HG02678 (cell line): ENCODE measurements at regions not wholly inside any gene's neighbourhood (a gene's known extent, or its start where the extent isn't known, plus 50 kb on each side); places are given as distances from the start of the nearest gene placed in this dataset.

Experiments used
- ATAC-seq: cut with Tn5 transposase; IDR thresholded peaks from one replicate; pipeline ENCODE4 v1.9.1; 2021; ENCODE audit warnings: mild to moderate bottlenecking, moderate library complexity; ENCODE audit not compliant: unreplicated experiment

DNA sequence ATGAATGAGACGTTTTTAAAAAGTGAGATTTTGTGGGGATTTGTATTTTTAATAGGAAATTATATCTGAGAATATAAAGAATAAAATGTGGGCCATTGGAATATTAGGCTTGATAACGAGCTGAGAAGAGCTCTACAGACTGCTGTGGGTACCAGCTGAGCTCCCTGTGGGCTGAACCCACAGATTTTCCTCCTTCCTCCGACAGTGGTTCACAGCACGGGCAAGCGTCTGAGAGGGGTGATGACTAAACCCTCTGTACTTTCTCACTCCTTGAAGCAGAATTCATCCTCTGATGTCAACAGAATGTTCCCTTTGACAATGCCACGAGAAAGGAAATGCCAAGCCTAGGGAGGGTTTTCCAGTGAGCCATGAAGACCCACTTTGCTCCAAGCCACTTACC, 102.7 kb upstream of the AJAP1 start:
- ATAC-seq = no peak

DNA sequence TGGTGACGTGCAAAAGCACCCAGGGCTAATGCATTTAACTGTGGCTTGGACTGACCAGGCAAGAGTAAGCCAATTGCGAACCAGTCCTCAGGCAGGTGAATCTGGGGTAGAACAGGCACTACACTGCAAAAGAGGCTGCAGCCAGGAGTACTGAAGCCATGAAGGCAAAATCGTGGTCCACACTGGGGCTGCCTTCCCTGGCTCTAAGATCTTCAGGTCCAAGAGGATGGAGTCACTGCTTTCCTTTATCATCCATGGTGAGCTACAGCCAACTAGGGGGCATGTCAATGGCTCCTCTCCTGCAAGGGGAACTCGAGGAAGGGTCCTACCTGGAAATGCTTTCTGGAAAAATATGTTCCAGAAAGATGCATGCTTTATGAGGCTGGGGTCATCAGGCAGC, 100.6 kb upstream of the AJAP1 start:
- ATAC-seq = no peak

DNA sequence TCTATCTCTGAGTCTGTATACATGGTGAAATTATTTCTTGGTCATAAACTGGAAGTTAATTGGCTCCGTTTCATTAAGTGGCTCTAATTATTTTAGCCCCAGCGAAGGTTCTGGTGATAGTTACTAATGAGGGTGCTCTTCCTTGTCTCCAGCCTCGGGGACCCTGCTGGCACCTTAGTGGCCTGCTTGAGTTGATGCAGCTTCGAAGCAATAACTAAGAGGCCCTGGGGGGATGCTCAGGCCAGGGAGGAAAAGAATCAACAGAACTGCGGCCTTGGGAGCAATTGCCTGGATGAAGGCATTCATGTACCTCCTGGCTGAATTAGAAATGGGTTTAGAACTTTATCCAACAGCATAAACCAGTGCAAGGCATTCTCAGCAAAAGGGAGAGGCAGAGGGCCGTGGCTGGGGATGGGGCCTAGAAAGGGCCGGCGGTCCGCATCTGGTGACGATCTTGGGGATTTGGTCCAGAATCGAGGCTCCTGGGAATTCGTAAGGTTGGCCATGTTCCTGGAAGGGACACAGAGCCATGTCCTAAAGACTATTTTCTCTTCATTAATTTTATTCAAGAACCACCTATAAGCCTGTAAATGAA, 100.0 kb upstream of the AJAP1 start:
- ATAC-seq = no peak

DNA sequence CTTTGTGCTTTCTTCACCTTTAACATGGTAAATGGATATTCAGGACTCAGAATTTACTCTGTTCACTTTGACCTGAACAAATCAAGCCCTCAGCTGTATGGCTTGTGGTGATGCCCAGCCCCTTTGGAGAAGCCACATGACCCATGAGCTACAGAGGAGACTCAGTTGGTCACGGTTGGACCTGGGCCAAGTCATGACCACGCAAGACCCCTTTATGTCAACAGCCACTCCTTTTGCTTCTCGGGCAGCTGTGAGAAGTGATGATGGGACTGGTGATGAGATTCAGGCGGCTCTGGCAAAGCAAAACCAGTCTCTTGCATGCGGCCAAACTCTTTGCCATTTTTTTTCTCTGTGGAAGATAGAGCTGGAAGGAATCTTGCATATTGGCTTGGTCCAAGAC, 96.5 kb upstream of the AJAP1 start:
- no peak for ATAC-seq

DNA sequence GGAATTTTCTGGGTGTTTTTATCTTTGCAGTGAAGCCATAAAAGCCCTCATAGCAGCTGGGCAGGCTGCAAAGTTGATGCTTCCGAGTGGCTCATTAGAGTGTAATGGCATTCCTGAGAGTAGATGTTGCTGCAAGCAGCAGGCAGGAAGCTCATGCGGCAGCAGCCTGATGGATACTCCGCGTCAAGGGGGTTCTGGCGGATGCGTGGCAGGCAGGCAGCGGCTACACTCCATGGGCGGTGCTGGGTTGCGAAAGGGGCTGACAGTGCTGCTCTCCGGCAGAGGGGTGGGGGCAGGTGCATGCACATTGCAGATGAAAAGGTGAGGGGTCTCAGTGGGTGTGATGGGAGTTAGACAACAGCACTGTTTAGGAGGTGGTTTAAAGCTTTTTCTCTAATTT, 93.2 kb upstream of the AJAP1 start:
- ATAC-seq = no peak

DNA sequence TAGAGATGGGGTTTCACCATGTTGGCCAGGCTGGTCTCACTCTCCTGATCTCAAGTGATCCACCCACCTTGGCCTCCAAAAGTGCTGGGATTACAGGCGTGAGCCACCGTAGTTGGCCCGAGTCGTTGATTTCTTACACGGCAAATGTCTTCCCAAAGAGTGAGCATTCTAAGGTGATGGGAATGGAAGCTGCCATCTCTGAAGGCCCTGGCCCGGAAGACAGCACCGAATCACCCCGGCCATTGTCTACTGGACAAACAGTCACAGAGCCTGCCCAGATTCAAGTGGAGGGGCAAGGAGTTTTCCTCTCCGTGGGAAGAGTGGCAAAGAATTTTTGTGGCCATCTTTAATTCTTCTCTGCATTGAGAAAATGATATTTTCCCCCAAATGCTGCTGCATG, 92.1 kb upstream of the AJAP1 start:
- no peak for ATAC-seq

DNA sequence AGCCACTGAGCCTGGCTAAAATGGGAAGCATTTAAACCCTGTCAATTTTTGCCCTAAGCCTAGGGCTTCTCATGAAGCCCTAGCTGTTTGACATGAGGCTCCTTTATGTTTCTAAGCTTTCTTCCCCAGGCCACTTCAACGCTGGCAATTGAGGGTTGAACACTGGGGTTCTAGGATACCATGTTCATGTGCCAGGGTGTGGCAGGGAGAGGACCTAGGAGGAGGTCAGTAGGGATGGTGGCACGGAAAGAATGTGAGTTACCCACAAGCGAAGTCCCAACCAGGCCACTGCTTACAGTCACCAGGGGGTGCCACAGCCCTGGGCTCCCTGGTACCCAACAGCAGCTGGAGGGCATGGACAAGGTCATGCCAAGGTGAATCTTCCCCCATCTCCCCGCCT, 90.8 kb upstream of the AJAP1 start:
- no peak for ATAC-seq

DNA sequence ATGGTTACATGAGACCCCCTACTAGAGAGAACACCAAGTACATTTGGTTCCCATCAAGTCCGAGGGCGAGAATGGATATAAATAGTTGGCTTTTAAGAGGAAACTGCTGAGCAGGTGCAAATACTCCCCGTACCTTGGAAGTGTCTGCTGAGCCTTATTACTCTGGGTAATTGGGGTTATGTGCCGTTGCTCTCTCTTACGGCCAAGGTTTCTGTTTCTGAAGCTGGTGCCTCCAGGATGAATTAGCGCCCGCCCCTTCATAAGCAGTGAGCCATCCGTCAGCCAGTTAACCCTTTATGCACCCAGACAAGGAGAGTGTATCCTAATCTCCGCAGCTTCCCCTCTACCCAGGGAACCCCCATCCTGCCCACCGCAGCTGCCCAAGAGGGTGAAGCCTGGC, 90.4 kb upstream of the AJAP1 start:
- no peak for ATAC-seq

DNA sequence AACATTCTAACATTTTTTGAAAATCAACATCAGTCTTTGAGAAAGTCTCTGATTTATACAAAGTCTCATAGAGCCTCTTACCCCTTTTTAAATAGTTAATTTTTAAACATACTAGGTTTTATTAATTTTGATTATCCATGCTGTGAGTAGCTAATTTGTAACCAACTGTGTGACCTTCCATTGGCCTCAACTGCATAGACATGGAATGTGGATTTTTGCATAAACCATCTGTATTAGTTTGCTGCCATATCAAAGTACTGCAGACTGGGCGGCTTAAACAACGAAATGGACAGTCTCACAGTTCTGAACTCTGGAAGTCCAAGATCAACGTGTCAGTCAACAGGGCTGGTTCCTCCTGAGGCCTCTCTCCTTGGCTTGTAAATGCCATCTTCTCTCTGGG, 89.2 kb upstream of the AJAP1 start:
- no peak for ATAC-seq

DNA sequence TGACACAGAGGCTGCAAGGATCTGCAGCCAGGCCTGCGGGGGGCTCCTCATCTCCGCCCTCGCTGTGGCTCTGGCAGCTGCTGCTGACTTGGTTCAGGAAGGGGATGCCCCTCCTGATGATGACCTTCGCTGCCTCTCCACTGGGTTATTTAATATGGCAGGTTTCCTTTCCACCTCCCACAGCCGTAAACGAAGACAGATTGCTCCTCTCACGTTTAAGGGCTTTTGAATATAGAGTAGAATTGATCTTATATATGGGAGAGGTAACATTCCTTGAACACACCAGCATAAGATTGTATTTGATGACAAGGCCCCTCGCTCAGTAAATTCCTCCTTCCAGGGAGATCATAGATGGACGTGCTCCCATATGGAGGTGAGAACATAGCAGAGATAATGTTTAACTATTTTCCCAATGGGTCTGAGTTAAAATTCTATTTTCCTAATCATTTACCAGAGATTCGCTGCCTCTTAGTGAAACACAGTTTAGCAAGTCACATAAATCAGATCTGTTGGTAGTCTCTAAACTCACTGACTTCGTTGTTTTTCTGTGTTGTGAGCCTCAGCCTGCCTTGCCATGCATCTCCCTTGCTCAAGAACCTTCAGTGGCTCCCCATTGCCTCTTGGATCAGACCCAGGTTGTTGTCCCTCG, 88.5 kb upstream of the AJAP1 start:
- ATAC-seq = no peak

DNA sequence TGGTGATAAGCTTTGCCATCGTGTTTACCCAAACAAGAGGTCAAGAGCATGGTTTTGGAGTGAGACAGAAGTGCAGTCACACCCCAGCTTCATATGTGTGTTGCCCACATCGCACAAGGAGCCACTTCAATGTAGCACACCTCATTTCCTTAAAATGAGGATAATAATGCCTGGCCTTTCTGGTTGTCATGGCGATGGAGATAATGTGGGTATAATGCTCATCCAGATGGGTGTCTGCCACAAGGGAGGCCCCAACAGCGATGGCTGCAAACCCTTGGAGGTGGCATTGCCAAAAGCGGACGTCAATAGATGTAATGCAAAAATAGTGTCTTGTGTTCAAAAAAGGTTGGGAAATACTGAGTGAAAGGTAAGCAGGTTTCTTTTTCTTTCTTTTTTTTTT, 83.1 kb upstream of the AJAP1 start:
- no peak for ATAC-seq

DNA sequence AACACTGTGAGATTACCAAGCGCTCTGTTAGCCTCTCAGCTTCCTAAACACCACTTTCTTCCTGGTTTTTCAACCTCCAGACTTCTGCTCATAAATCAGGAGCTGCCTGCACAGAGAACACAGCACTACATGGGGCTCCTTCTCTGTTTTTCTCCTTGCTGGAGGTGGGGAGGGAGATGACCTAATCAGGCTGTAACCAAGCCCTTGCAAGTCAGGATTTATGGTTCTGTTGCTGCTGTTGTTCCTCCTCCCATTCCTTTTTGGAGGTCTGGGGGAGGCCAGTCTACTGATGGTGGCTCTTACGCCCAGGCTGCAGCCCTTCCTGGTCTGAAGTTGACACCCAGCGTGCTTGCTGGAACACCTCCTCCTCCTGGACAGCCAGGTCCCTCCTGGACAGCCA, 80.9 kb upstream of the AJAP1 start:
- no peak for ATAC-seq

DNA sequence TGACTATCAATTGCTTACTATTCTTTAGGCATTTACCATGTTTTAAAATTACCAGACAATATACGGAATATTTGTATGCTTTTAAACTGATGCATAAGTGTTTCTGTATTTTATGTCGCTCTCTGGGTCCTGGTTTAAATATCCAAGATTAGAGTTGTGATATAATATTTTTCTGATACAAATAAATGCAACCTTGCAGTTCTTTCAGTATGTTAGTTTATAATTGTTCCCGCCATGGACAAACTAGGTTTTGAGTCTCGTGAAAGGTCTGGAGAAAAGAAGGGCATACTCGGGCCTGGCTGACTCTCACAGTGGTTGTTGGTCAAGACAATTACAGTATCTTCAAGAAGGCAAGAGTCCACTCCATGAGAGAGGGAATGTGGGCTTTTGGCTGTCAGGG, 72.6 kb upstream of the AJAP1 start:
- ATAC-seq = no peak

DNA sequence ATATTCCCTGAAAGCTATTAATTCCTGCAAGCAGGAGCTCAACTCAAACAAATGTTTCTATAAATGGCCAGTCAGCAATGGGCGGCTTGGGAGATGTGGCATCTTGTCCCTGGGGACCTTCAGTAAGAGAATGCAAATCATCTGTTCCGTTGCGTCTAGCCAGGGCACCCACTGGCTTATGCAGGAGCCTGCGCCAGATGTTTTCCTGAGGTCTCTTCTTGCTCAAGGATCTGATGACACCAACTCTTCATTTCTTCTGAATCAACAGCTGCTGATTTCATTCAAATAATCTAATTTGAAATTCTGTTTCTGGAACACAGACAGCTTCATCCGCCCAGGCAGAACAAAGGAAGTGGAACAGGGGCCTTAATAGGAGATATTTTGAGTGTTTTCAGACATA, 70.0 kb upstream of the AJAP1 start:
- no peak for ATAC-seq

DNA sequence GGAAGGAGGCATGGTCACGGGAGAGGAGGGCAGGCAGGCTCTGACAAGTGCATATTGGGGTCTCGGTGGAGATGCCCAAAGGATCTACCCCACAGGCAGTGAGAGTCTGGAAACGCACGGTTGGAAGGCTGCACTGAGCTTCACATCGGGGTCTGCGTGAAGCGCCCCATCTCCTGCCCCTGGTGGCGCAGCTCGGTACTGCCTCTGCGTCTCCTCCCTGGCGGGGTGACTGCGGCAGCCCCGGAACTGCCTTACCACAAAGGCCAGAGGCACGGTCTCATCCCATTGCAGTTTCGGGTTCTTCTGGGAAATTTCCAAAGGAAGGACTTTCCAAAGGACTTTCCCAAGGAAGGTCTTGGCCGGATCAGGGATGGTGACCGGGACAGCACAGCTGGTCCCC, 69.2 kb upstream of the AJAP1 start:
- ATAC-seq = no peak

DNA sequence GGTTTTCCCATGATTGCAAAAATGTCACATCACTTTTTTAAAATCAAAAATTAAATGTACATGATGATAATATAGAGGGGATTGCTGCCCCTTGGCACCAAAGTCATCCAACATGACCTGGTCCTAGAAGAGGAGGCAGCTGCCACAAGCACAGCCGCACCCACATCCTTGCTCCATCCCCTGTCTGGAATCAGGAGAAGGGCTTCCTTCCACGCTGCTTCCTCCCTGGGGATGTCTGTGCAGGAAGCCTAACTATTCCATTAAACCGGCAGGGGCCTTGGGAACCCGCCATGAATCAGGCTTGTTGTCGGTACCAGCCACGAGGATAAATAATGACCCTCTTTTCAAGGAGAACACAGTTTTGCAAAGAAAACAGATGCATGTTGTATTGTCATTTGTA, 68.7 kb upstream of the AJAP1 start:
- ATAC-seq = no peak

DNA sequence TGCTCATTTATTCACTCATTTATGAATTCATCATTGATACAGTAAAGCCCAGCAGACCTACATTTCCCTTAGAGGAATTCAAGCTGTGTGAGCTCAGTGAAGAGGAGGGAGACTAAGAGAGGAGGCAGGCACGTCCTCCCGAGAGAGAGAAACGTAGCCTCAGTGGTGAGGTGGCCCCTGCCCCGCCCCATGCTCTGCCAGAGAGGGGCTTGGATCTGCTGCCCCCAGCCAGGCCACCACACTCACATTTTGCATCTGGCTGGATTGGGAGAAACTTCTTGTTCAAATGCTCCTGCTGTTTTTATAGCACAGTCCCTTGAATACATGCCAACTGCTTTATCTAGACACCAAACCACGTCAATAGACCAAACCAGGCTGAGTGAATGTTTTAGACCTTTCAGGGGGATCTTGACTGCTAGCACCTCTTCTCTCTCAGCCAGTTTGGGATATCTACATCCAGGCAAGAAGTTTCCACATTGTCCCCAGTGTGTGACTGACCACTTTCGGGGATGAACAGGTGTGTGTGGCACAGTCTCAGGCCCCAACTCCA, 67.7 kb upstream of the AJAP1 start:
- ATAC-seq = no peak

DNA sequence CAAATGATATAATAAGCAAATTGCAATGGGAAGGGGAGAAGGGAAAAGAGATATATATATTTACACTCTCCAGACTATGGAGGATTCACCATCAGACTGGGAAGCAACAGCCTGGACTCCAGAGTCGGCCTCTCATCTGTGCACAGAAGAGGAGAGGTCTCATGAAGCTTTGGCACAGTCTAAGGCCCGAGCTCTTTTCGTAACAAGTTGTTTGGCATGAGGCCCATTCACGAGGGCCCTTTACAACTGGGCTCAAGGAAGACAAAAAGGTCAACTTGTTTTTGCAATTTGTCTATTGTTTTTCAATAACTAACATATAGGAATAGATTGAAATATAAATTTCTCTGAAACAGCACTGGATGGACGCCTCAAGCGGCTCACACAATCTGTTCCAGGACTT, 66.7 kb upstream of the AJAP1 start:
- no peak for ATAC-seq

DNA sequence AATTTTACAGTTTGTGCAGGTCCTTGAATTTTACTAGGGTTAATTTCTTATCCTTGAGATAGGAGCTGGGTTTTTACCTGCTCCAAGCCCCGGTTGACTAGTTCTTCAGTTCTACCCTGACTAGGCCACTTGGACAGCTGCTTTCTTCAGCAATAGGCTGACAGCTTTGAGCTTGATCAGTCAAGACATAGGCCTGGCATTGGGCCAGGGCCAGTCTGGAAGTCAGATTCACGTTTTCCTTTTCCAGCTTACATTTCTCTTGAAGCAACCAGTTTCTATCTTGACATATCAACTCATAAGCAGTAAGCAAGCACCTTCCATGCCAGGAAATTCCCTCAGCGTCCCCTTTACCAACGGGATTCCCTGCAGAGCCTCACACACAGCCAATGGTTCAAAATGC, 63.7 kb upstream of the AJAP1 start:
- no peak for ATAC-seq

DNA sequence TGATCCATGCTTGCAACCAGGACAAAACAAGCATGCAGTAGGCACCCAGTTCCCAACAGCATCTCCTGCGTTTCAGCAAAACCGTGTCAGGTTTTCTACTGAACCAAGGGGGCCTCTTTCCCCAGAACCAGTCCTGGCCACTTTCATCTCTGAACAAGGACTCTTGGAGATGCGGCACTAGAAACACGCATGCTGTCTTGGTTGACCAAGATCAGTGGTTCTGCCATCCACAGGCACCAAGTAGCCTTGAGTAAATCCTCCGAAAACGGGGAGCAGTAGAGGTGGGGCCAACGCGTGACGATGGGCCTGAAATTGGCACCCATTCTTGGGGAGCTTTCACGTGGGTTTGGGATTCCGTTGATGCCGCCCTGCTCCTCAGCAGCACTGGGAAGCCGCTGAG, 62.5 kb upstream of the AJAP1 start:
- no peak for ATAC-seq

DNA sequence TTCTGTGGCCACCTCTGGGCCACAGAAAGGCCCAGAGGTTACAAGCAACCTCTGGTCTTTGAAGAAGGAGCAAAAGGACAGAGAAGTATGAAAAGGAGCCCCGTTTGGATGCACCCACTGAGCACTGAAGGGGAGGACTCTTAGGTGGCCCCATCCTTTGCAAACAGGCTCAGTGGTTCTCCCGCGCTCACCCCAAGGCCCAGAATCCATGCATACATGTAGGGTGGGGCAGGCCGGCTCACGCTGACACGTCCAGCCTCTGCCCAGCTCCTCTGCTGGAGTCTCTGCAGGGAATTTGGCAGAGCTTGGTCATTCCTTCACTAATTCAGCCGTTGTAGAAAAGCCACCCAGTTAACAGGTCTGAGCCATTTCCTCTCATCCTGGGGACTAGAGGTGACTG, 61.3 kb upstream of the AJAP1 start:
- ATAC-seq = no peak

DNA sequence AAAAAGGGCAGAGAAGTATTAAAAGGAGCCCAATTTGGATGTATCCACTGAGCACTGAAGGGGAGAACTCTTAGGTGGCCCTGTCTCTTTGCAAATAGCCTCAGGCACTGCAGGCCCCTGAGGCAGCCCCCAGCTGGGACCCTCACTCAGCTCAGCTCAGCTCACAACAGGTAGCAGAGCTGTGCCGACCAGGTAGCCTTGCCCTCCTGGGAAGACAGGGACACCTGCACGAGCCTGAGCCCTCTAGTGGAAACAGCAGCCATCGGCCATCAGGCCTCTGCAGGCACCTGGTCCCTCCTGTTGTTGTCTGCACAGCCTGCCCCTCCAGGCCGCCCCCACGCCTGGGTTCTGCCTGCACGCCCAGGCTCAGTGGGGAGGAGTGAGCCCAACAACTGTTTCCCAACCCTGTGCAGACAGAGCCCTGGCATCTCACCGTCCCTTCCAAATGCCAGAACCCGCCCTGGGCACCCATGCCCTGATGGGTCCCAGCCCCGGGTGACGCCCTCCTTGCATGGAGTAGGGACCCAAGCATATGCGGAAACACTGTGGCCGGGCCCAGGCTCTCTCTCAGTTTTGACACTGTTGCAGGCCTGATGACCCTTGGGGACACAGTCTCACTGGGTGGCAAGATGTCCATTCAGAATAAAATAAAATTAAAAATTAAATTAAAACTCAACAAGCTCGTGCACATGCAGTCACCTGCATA, 60.0 kb upstream of the AJAP1 start:
- no peak for ATAC-seq
